ENCODE measurements at regions not wholly inside any gene's neighbourhood (a gene's known extent, or its start where the extent isn't known, plus 50 kb on each side); places are given as distances from the start of the nearest gene placed in this dataset.

- H3K27me3 ChIP-seq (ENCODE audit: control insufficient read depth, insufficient read depth, low read length), result no peaks in the 10 kb centered on the region
- no peaks in the 10 kb centered on the region for H3K36me3 ChIP-seq (ENCODE audit: control insufficient read depth, insufficient read depth, low read length)
These were observed 113.0 kb upstream of the MSX1 start for GRCh38 chr4:4746444-4746843.

GRCh38 chr4:4740071-4740470, 119.4 kb upstream of the MSX1 start:
- H3K9me3 ChIP-seq (ENCODE audit: control insufficient read depth, low read length), result no peaks in the 10 kb centered on the region
- no peaks in the 10 kb centered on the region for H3K79me2 ChIP-seq
- H3K4me1 ChIP-seq, result no peaks in the 10 kb centered on the region
- no peak overlapping the region for H3K9ac ChIP-seq
- no peak overlapping the region for H2AFZ ChIP-seq
- TF ChIP-seq CTCF (IDR thresholded peaks at IDR 0.05), result no peak
- H3K27ac ChIP-seq, result no peak overlapping the region
- no peak overlapping the region for H3K4me3 ChIP-seq (ENCODE audit: low read depth, low read length)
- H3K27me3 ChIP-seq (ENCODE audit: control insufficient read depth, insufficient read depth, low read length), result no peaks in the 10 kb centered on the region
- no peaks in the 10 kb centered on the region for H3K36me3 ChIP-seq (ENCODE audit: control insufficient read depth, insufficient read depth, low read length)
- no peak overlapping the region for H3K4me2 ChIP-seq (ENCODE audit: low read length)

More at GRCh38 chr4:4746444-4746843, 113.0 kb upstream of the MSX1 start:
- H3K27ac ChIP-seq, result no peak overlapping the region
- H3K4me3 ChIP-seq (ENCODE audit: low read depth, low read length), result no peak overlapping the region
- H3K79me2 ChIP-seq, result no peaks in the 10 kb centered on the region
- H2AFZ ChIP-seq, result no peak overlapping the region
- no peak for TF ChIP-seq CTCF (IDR thresholded peaks at IDR 0.05)
- H3K4me1 ChIP-seq, result no peaks in the 10 kb centered on the region
- H3K9me3 ChIP-seq (ENCODE audit: control insufficient read depth, low read length), result no peaks in the 10 kb centered on the region
- no peak overlapping the region for H3K4me2 ChIP-seq (ENCODE audit: low read length)
- H3K9ac ChIP-seq, result no peak overlapping the region

GRCh38 chr4:4735870-4736269, 123.6 kb upstream of the MSX1 start:
- Histone ChIP-seq H3K9ac (no peak overlapping the region), H3K4me1 (no peaks in the 10 kb centered on the region), H3K36me3 (ENCODE audit: control insufficient read depth, insufficient read depth, low read length) (no peaks in the 10 kb centered on the region), H3K79me2 (no peaks in the 10 kb centered on the region), H2AFZ (no peak overlapping the region), H3K27ac (no peak overlapping the region), H3K9me3 (ENCODE audit: control insufficient read depth, low read length) (no peaks in the 10 kb centered on the region), H3K4me2 (ENCODE audit: low read length) (no peak overlapping the region), H3K4me3 (ENCODE audit: low read depth, low read length) (no peak overlapping the region), H3K27me3 (ENCODE audit: control insufficient read depth, insufficient read depth, low read length) (no peaks in the 10 kb centered on the region)
- no peak for TF ChIP-seq CTCF (IDR thresholded peaks at IDR 0.05)

GRCh38 chr4:4735136-4735750, 124.2 kb upstream of the MSX1 start:
- H2AFZ ChIP-seq, result no peak overlapping the region
- no peak overlapping the region for H3K9ac ChIP-seq
- no peaks in the 10 kb centered on the region for H3K9me3 ChIP-seq (ENCODE audit: control insufficient read depth, low read length)
- H3K36me3 ChIP-seq (ENCODE audit: control insufficient read depth, insufficient read depth, low read length), result no peaks in the 10 kb centered on the region
- H3K79me2 ChIP-seq, result no peaks in the 10 kb centered on the region
- no peaks in the 10 kb centered on the region for H3K27me3 ChIP-seq (ENCODE audit: control insufficient read depth, insufficient read depth, low read length)
- H3K4me2 ChIP-seq (ENCODE audit: low read length), result no peak overlapping the region
- H3K4me1 ChIP-seq, result no peaks in the 10 kb centered on the region
- H3K4me3 ChIP-seq (ENCODE audit: low read depth, low read length), result no peak overlapping the region
- H3K27ac ChIP-seq, result no peak overlapping the region
- no peak for TF ChIP-seq CTCF (IDR thresholded peaks at IDR 0.05)

- no peak for TF ChIP-seq CTCF (IDR thresholded peaks at IDR 0.05)
These were observed 125.0 kb upstream of the MSX1 start for GRCh38 chr4:4734425-4734824.

More at GRCh38 chr4:4734425-4734824, 125.0 kb upstream of the MSX1 start:
- no peak overlapping the region for H3K27ac ChIP-seq
- no peaks in the 10 kb centered on the region for H3K27me3 ChIP-seq (ENCODE audit: control insufficient read depth, insufficient read depth, low read length)
- H3K9ac ChIP-seq, result no peak overlapping the region
- no peaks in the 10 kb centered on the region for H3K36me3 ChIP-seq (ENCODE audit: control insufficient read depth, insufficient read depth, low read length)
- no peaks in the 10 kb centered on the region for H3K4me1 ChIP-seq
- H3K4me3 ChIP-seq (ENCODE audit: low read depth, low read length), result no peak overlapping the region
- H3K79me2 ChIP-seq, result no peaks in the 10 kb centered on the region
- H3K4me2 ChIP-seq (ENCODE audit: low read length), result no peak overlapping the region
- H2AFZ ChIP-seq, result no peak overlapping the region
- no peaks in the 10 kb centered on the region for H3K9me3 ChIP-seq (ENCODE audit: control insufficient read depth, low read length)
